ENCODE measurements at regions not wholly inside any gene's neighbourhood (a gene's known extent, or its start where the extent isn't known, plus 50 kb on each side); places are given as distances from the start of the nearest gene placed in this dataset.

GRCh38 chr17:31748881-31749280 is 110.2 kb downstream of the COPRS start:
- H3K27ac ChIP-seq (ENCODE audit: low read length): no peak overlapping the region
- no peaks in the 10 kb centered on the region for H3K9me3 ChIP-seq (ENCODE audit: control insufficient read depth, low read depth, low read length)
- DNase-seq: no peak
- no CpG with 5 or more reads among the region's 3 CpGs for WGBS (ENCODE audit: insufficient coverage, low lambda C conversion rate)
- H3K4me1 ChIP-seq (ENCODE audit: control insufficient read depth, insufficient read depth, low read length): peaks cover 13% of the 10 kb centered on the region
- no peak overlapping the region for H3K4me3 ChIP-seq (ENCODE audit: low read length)
- H3K36me3 ChIP-seq (ENCODE audit: control insufficient read depth, insufficient read depth, low read length): no peaks in the 10 kb centered on the region
- no peaks in the 10 kb centered on the region for H3K27me3 ChIP-seq (ENCODE audit: control insufficient read depth, insufficient read depth, low read length)

- no peak for DNase-seq
- Histone ChIP-seq H3K36me3 (ENCODE audit: control insufficient read depth, insufficient read depth, low read length) (no peaks in the 10 kb centered on the region), H3K4me3 (ENCODE audit: low read length) (no peak overlapping the region), H3K4me1 (ENCODE audit: control insufficient read depth, insufficient read depth, low read length) (no peaks in the 10 kb centered on the region), H3K9me3 (ENCODE audit: control insufficient read depth, low read depth, low read length) (no peaks in the 10 kb centered on the region), H3K27me3 (ENCODE audit: control insufficient read depth, insufficient read depth, low read length) (no peaks in the 10 kb centered on the region), H3K27ac (ENCODE audit: low read length) (no peak overlapping the region)
Observed at GRCh38 chr17:31746884-31747495, 112.1 kb downstream of the COPRS start.

- Histone ChIP-seq H3K27me3 (ENCODE audit: control insufficient read depth, insufficient read depth, low read length) (no peaks in the 10 kb centered on the region), H3K4me1 (ENCODE audit: control insufficient read depth, insufficient read depth, low read length) (no peaks in the 10 kb centered on the region), H3K36me3 (ENCODE audit: control insufficient read depth, insufficient read depth, low read length) (no peaks in the 10 kb centered on the region), H3K9me3 (ENCODE audit: control insufficient read depth, low read depth, low read length) (no peaks in the 10 kb centered on the region), H3K4me3 (ENCODE audit: low read length) (no peak overlapping the region), H3K27ac (ENCODE audit: low read length) (no peak overlapping the region)
- no CpG with 5 or more reads among the region's 8 CpGs for WGBS (ENCODE audit: insufficient coverage, low lambda C conversion rate)
- DNase-seq: no peak
Observed at GRCh38 chr17:31745964-31746600, 113.0 kb downstream of the COPRS start.

- Histone ChIP-seq H3K4me1 (ENCODE audit: control insufficient read depth, insufficient read depth, low read length) (no peaks in the 10 kb centered on the region), H3K4me3 (ENCODE audit: low read length) (no peak overlapping the region), H3K36me3 (ENCODE audit: control insufficient read depth, insufficient read depth, low read length) (no peaks in the 10 kb centered on the region), H3K27me3 (ENCODE audit: control insufficient read depth, insufficient read depth, low read length) (no peaks in the 10 kb centered on the region), H3K27ac (ENCODE audit: low read length) (no peak overlapping the region), H3K9me3 (ENCODE audit: control insufficient read depth, low read depth, low read length) (no peaks in the 10 kb centered on the region)
- no peak for DNase-seq
- no CpG with 5 or more reads among the region's 3 CpGs for WGBS (ENCODE audit: insufficient coverage, low lambda C conversion rate)
Observed at GRCh38 chr17:31744511-31744951, 114.5 kb downstream of the COPRS start.

- H3K4me3 ChIP-seq (ENCODE audit: low read length): no peak overlapping the region
- no peak for DNase-seq
- WGBS (ENCODE audit: insufficient coverage, low lambda C conversion rate): no CpG with 5 or more reads among the region's 2 CpGs
- H3K36me3 ChIP-seq (ENCODE audit: control insufficient read depth, insufficient read depth, low read length): no peaks in the 10 kb centered on the region
- H3K27ac ChIP-seq (ENCODE audit: low read length): no peak overlapping the region
- no peaks in the 10 kb centered on the region for H3K9me3 ChIP-seq (ENCODE audit: control insufficient read depth, low read depth, low read length)
- no peaks in the 10 kb centered on the region for H3K4me1 ChIP-seq (ENCODE audit: control insufficient read depth, insufficient read depth, low read length)
- no peaks in the 10 kb centered on the region for H3K27me3 ChIP-seq (ENCODE audit: control insufficient read depth, insufficient read depth, low read length)
Observed at GRCh38 chr17:31743797-31744196, 115.2 kb downstream of the COPRS start.

- H3K27ac ChIP-seq (ENCODE audit: low read length): no peak overlapping the region
- no peaks in the 10 kb centered on the region for H3K4me1 ChIP-seq (ENCODE audit: control insufficient read depth, insufficient read depth, low read length)
- no peak overlapping the region for H3K4me3 ChIP-seq (ENCODE audit: low read length)
- no peaks in the 10 kb centered on the region for H3K9me3 ChIP-seq (ENCODE audit: control insufficient read depth, low read depth, low read length)
- H3K27me3 ChIP-seq (ENCODE audit: control insufficient read depth, insufficient read depth, low read length): peaks cover 3% of the 10 kb centered on the region
- no peak for DNase-seq
- no CpG with 5 or more reads among the region's 3 CpGs for WGBS (ENCODE audit: insufficient coverage, low lambda C conversion rate)
- H3K36me3 ChIP-seq (ENCODE audit: control insufficient read depth, insufficient read depth, low read length): no peaks in the 10 kb centered on the region
Observed at GRCh38 chr17:31741371-31741770, 117.7 kb downstream of the COPRS start.

- Histone ChIP-seq H3K9me3 (ENCODE audit: control insufficient read depth, low read depth, low read length) (no peaks in the 10 kb centered on the region), H3K4me1 (ENCODE audit: control insufficient read depth, insufficient read depth, low read length) (no peaks in the 10 kb centered on the region), H3K4me3 (ENCODE audit: low read length) (no peak overlapping the region), H3K27me3 (ENCODE audit: control insufficient read depth, insufficient read depth, low read length) (peaks cover 3% of the 10 kb centered on the region), H3K36me3 (ENCODE audit: control insufficient read depth, insufficient read depth, low read length) (no peaks in the 10 kb centered on the region), H3K27ac (ENCODE audit: low read length) (no peak overlapping the region)
- no peak for DNase-seq
- WGBS (ENCODE audit: insufficient coverage, low lambda C conversion rate): no CpG with 5 or more reads among the region's 4 CpGs
Observed at GRCh38 chr17:31740611-31741082, 118.4 kb downstream of the COPRS start.

- WGBS (ENCODE audit: insufficient coverage, low lambda C conversion rate): no CpG with 5 or more reads among the region's 2 CpGs
- Histone ChIP-seq H3K4me3 (ENCODE audit: low read length) (no peak overlapping the region), H3K4me1 (ENCODE audit: control insufficient read depth, insufficient read depth, low read length) (no peaks in the 10 kb centered on the region), H3K9me3 (ENCODE audit: control insufficient read depth, low read depth, low read length) (no peaks in the 10 kb centered on the region), H3K27ac (ENCODE audit: low read length) (no peak overlapping the region), H3K36me3 (ENCODE audit: control insufficient read depth, insufficient read depth, low read length) (no peaks in the 10 kb centered on the region), H3K27me3 (ENCODE audit: control insufficient read depth, insufficient read depth, low read length) (peaks cover 3% of the 10 kb centered on the region)
- no peak for DNase-seq
Observed at GRCh38 chr17:31738996-31739699, 119.9 kb downstream of the COPRS start.

- Histone ChIP-seq H3K36me3 (ENCODE audit: control insufficient read depth, insufficient read depth, low read length) (no peaks in the 10 kb centered on the region), H3K4me1 (ENCODE audit: control insufficient read depth, insufficient read depth, low read length) (no peaks in the 10 kb centered on the region), H3K27me3 (ENCODE audit: control insufficient read depth, insufficient read depth, low read length) (peaks cover 3% of the 10 kb centered on the region), H3K27ac (ENCODE audit: low read length) (no peak overlapping the region), H3K9me3 (ENCODE audit: control insufficient read depth, low read depth, low read length) (no peaks in the 10 kb centered on the region), H3K4me3 (ENCODE audit: low read length) (no peak overlapping the region)
- DNase-seq: no peak
Observed at GRCh38 chr17:31738488-31738887, 120.6 kb downstream of the COPRS start.

GRCh38 chr17:31738067-31738466 is 121.0 kb downstream of the COPRS start:
- Histone ChIP-seq H3K4me1 (ENCODE audit: control insufficient read depth, insufficient read depth, low read length) (no peaks in the 10 kb centered on the region), H3K4me3 (ENCODE audit: low read length) (no peak overlapping the region), H3K27me3 (ENCODE audit: control insufficient read depth, insufficient read depth, low read length) (peaks cover 3% of the 10 kb centered on the region), H3K36me3 (ENCODE audit: control insufficient read depth, insufficient read depth, low read length) (no peaks in the 10 kb centered on the region), H3K27ac (ENCODE audit: low read length) (no peak overlapping the region), H3K9me3 (ENCODE audit: control insufficient read depth, low read depth, low read length) (no peaks in the 10 kb centered on the region)
- no CpG with 5 or more reads among the region's 8 CpGs for WGBS (ENCODE audit: insufficient coverage, low lambda C conversion rate)
- no peak for DNase-seq

Data from large intestine (tissue), 3 donors.